SK-N-SH (cell line): ENCODE measurements at regions not wholly inside any gene's neighbourhood (a gene's known extent, or its start where the extent isn't known, plus 50 kb on each side); places are given as distances from the start of the nearest gene placed in this dataset.

ENCODE experiments used
- CHD2 ChIP-seq: fragments of 150-350 bp; IDR thresholded peaks from 2 replicates; pipeline ENCODE4 v1.6.1; 2018; ENCODE audit warnings: low read length; ENCODE audit not compliant: partially characterized antibody
- CTCF ChIP-seq: fragments of 200-600 bp; sonication (generic); IDR thresholded peaks from 2 replicates; pipeline ENCODE4 v1.6.1; 2017; ENCODE audit warnings: antibody characterized with exemption, mild to moderate bottlenecking, moderate library complexity
- NFIC ChIP-seq: IDR thresholded peaks from 2 replicates; pipeline ENCODE4 v1.4.0; 2012; ENCODE audit warnings: borderline replicate concordance
- RAD21 ChIP-seq: IDR thresholded peaks from 2 replicates; pipeline ENCODE4 v1.6.1; 2012; ENCODE audit warnings: mild to moderate bottlenecking, low read length
- SIN3A ChIP-seq: IDR thresholded peaks from 2 replicates; pipeline ENCODE4 v1.6.1; 2012; ENCODE audit warnings: low read depth, mild to moderate bottlenecking, low read length, moderate library complexity, borderline replicate concordance

DNA sequence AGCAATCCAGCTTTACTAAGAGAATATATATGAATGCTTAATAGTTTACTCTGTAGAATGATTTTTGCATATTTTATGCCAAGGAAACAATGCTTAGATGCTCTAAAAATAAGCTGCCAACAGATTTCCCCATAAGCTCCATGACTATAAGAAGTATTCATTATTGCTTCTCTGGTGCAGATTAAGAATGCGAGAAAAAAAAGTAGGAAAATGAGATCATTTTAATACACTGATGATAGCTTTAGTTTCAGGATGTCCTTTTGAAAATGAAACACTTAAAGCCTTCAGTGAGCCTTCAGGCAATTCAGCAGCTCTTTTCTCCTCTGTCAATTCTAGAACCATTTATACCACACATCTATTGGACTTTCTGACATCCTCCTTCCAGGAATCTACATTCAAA is 735.0 kb upstream of the POT1 start:
- TF ChIP-seq NFIC (no peak), RAD21 (no peak), SIN3A (no peak), CHD2 (no peak), CTCF (no peak)
